ENCODE measurements at regions not wholly inside any gene's neighbourhood (a gene's known extent, or its start where the extent isn't known, plus 50 kb on each side); places are given as distances from the start of the nearest gene placed in this dataset.

DNA sequence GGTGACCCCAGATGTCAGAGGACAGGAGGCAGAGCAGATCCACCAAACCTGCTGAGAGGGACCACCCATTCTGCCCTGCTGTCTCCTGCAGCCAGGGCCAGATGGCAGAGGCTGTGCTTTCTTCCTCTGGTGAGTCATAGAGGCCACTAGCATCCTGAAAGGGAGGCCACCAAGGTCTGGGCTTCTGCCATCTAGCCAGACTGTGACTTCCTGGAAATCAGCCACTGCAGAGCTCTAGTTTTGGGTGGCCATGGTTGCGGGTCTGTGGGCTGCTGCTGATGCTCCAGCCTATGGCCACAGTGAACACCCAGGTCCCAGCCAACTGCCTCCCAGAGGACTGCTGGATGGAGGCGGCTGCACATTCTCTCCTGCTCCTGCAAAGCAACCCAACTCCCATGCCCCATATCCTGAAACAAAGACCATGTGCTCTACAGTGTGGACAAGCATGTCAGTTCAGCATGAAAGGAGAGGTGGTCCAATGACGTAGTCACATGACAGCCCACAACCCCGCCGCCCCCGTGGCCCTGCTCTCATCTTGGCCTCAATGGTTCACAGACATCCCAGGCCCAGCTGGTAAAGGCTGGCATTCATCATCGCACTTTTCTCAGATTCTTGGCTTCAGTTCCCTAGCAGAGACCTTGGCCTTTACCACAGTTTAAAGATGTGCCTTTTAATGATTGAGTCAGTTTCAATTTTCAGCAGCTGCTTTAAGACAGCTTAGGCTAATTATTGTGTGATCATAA, 73.9 kb upstream of the CXCL12 start:
- TF ChIP-seq MXI1 (IDR thresholded peaks at IDR 0.05; ENCODE audit: low read depth, low read length) (no peak), GABPA (tag; conservative IDR thresholded peaks at IDR 0.05; ENCODE audit: low read depth) (no peak), ZNF79 (CRISPR knock-in tag; IDR thresholded peaks at IDR 0.05; ENCODE audit: low read depth) (no peak), ZKSCAN1 (IDR thresholded peaks at IDR 0.05; ENCODE audit: low read depth, low read length) (no peak)
- TF ChIP-seq, protein P1, sequence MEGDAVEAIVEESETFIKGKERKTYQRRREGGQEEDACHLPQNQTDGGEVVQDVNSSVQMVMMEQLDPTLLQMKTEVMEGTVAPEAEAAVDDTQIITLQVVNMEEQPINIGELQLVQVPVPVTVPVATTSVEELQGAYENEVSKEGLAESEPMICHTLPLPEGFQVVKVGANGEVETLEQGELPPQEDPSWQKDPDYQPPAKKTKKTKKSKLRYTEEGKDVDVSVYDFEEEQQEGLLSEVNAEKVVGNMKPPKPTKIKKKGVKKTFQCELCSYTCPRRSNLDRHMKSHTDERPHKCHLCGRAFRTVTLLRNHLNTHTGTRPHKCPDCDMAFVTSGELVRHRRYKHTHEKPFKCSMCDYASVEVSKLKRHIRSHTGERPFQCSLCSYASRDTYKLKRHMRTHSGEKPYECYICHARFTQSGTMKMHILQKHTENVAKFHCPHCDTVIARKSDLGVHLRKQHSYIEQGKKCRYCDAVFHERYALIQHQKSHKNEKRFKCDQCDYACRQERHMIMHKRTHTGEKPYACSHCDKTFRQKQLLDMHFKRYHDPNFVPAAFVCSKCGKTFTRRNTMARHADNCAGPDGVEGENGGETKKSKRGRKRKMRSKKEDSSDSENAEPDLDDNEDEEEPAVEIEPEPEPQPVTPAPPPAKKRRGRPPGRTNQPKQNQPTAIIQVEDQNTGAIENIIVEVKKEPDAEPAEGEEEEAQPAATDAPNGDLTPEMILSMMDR (IDR thresholded peaks at IDR 0.05 in 2 of 3, conservative IDR thresholded peaks at IDR 0.05 in 1 of 3; ENCODE audit: insufficient read depth in 2 of 3, low read depth in 1 of 3, low read length in 3 of 3) = no peak

Data from K562 (cell line).